ENCODE measurements at regions not wholly inside any gene's neighbourhood (a gene's known extent, or its start where the extent isn't known, plus 50 kb on each side); places are given as distances from the start of the nearest gene placed in this dataset.
A peak's percentile ranks its signal among the peaks of the same experiment; 100 is the strongest.

DNA sequence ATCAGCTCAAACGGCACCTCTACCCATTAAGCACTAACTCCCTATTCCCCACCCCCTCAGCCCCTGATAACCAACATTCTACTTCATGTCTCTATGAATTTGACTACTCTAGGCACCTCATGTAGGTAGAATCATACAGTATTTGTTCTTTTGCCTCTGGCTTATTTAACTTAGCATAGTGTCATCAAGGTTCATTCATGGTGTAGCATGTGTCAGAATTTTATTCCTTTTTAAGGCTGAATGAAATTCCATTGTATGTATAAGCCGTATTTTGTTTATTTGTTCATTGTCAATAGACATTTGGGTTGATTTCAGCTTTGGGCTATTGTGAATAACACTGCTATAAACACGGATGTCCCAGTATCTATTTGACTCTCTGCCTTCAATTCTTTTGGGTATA is 794.9 kb upstream of the SOX9 start:
- DNase-seq (no peak), ATAC-seq (no peak)
- peaks cover 0 to 11% (median 0%) of the 10 kb centered on the region in 7 donors for H3K27me3 ChIP-seq
- no peak overlapping the region for H3K27ac ChIP-seq
- TF ChIP-seq, protein P1, sequence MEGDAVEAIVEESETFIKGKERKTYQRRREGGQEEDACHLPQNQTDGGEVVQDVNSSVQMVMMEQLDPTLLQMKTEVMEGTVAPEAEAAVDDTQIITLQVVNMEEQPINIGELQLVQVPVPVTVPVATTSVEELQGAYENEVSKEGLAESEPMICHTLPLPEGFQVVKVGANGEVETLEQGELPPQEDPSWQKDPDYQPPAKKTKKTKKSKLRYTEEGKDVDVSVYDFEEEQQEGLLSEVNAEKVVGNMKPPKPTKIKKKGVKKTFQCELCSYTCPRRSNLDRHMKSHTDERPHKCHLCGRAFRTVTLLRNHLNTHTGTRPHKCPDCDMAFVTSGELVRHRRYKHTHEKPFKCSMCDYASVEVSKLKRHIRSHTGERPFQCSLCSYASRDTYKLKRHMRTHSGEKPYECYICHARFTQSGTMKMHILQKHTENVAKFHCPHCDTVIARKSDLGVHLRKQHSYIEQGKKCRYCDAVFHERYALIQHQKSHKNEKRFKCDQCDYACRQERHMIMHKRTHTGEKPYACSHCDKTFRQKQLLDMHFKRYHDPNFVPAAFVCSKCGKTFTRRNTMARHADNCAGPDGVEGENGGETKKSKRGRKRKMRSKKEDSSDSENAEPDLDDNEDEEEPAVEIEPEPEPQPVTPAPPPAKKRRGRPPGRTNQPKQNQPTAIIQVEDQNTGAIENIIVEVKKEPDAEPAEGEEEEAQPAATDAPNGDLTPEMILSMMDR (IDR thresholded peaks at IDR 0.05), result no peak
- no peaks in the 10 kb centered on the region for H3K36me3 ChIP-seq
- no peaks in the 10 kb centered on the region for H3K9me3 ChIP-seq
- H3K4me1 ChIP-seq, result no peaks in the 10 kb centered on the region
- no peak overlapping the region for H3K4me3 ChIP-seq
- intact Hi-C loops (cut with DNase I), result no loop called here
- WGBS, 2 donors, result 65 to 66% methylated on average over 3 of the region's 3 CpGs

DNA sequence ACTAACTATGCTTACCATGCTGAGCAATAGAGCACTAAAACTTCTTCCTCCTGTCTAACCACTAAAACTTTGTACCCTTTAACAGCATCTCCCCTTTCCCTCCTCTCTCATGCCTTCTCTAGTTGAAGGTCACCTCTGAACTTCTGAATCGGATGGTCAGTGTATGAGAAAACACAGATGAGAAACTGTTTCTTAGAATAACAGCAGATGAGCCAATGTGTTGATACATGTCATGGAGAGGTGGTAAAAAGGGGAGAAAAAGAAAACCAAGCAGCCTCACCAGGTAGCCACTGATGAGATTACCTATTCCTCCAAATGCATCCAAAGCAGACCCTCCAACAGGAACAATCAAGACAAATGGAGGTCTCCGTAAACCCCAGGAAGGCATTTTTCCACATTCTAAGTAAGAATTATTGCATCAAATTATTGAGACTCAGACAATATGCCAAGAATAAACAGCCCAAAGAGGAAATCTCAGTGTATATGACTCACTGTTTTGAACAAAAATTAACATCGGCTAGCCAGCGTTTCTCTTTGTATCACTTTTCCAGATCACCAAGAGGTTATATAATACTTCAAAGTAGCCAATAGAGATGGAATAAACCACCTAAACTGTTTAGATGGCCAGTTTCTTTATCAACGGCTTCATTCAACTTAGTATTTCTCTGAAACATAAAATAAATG is 793.3 kb upstream of the SOX9 start:
- ATAC-seq (peak in 1 of 8 donors; percentile 33), DNase-seq (no peak)
- TF ChIP-seq, protein P1 (IDR thresholded peaks at IDR 0.05), result no peak
- Histone ChIP-seq H3K9me3 (no peaks in the 10 kb centered on the region), H3K4me3 (no peak overlapping the region), H3K27ac (no peak overlapping the region), H3K36me3 (no peaks in the 10 kb centered on the region), H3K4me1 (no peaks in the 10 kb centered on the region), H3K27me3 (peaks cover 0 to 11% (median 0%) of the 10 kb centered on the region in 7 donors)
- 42 to 49% methylated on average over 5 of the region's 5 CpGs for WGBS, 2 donors
- intact Hi-C loops (cut with DNase I), result no loop called here

DNA sequence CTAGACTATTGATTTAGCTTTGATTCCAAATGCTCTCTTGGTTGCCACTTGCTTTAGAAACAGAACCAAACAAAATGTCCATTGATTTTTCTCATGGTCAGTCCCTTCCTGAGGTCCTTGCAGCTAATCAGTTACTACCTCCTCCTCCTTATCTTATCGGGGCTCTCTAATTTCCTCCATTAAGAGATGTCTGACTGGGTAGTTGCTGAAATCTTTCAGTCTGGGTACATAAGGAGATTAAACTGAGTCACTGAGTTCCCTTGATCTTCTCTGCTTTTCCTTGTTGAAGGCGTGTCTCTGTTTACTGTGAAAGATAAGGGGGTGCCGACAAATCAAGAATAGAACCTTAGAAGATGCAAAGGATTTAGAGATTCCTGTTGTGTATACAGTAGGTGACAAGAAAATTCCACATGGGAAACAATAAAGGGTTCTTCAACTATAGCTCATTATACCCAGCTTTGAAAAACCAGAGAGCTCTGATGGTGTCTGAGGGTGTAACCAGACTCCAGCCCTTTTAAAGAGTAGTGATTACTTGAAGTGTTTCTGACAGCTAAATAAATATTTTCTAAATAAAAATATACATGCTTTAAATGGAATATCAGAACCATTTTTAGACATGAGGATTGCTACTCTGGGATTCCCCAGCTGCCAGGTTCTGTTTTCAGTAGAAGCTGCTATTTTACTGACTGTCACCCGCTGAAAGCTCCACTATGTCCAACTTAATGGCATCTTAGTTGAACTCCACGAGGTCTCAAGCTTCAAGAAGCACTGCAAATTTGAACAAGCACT is 791.3 kb upstream of the SOX9 start:
- Histone ChIP-seq H3K4me1 (no peaks in the 10 kb centered on the region), H3K4me3 (no peak overlapping the region), H3K27me3 (peaks cover 0 to 11% (median 0%) of the 10 kb centered on the region in 7 donors), H3K36me3 (no peaks in the 10 kb centered on the region), H3K27ac (no peak overlapping the region), H3K9me3 (no peaks in the 10 kb centered on the region)
- 27 to 29% methylated on average over 5 of the region's 5 CpGs for WGBS, 2 donors
- DNase-seq, result no peak
- intact Hi-C loops (cut with DNase I), result no loop called here
- ATAC-seq, result no peak
- TF ChIP-seq, protein P1 (IDR thresholded peaks at IDR 0.05), result no peak

DNA sequence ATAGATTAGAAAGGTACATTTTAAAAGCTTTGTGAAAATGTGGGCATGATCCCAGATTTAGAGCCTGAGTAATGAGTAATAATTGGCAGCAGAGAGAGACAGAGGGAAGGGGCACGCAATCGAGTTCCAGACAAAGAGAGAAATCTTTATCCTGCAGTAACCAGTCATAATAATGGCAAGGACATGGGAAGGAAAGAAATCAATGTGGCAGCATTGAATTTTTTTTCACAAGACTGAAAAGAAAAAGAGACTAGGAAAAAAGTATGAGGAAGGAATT is 790.8 kb upstream of the SOX9 start:
- TF ChIP-seq, protein P1 (IDR thresholded peaks at IDR 0.05), result no peak

More for the DNA sequence above, 790.8 kb upstream of the SOX9 start:
- H3K27me3 ChIP-seq, result peaks cover 0 to 11% (median 0%) of the 10 kb centered on the region in 7 donors
- no peaks in the 10 kb centered on the region for H3K4me1 ChIP-seq
- H3K4me3 ChIP-seq, result no peak overlapping the region
- DNase-seq (no peak), ATAC-seq (no peak)
- H3K27ac ChIP-seq, result no peak overlapping the region
- no peaks in the 10 kb centered on the region for H3K9me3 ChIP-seq
- H3K36me3 ChIP-seq, result no peaks in the 10 kb centered on the region
- WGBS, 2 donors, result 47 to 77% methylated on average over 2 of the region's 2 CpGs
- intact Hi-C loops (cut with DNase I), result no loop called here
